ENCODE measurements at regions not wholly inside any gene's neighbourhood (a gene's known extent, or its start where the extent isn't known, plus 50 kb on each side); places are given as distances from the start of the nearest gene placed in this dataset.

DNA sequence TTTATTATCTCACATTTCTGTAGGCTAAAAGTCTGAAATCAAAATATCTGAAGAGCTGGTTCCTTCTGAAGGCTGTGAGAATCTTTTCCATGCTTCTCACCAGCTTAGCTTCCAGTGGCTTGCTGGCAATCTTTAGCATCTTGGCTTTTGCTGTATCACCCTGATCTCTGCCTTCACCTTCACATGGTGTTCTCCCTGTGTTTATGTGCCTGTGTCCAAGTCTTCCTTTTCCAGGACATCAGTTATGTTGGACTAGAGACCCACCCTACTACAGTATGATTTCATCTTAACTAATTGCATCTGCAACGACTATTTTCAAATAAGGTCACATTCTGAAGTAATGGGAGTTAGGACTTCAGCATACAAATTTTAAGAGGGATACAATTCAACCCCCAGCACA lies 772.3 kb upstream of the ADAMTS5 start:
- TF ChIP-seq, protein P1, sequence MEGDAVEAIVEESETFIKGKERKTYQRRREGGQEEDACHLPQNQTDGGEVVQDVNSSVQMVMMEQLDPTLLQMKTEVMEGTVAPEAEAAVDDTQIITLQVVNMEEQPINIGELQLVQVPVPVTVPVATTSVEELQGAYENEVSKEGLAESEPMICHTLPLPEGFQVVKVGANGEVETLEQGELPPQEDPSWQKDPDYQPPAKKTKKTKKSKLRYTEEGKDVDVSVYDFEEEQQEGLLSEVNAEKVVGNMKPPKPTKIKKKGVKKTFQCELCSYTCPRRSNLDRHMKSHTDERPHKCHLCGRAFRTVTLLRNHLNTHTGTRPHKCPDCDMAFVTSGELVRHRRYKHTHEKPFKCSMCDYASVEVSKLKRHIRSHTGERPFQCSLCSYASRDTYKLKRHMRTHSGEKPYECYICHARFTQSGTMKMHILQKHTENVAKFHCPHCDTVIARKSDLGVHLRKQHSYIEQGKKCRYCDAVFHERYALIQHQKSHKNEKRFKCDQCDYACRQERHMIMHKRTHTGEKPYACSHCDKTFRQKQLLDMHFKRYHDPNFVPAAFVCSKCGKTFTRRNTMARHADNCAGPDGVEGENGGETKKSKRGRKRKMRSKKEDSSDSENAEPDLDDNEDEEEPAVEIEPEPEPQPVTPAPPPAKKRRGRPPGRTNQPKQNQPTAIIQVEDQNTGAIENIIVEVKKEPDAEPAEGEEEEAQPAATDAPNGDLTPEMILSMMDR (IDR thresholded peaks at IDR 0.05) = no peak
- ATAC-seq (no peak), DNase-seq (no peak)
- intact Hi-C loops (cut with DNase I) = no loop called here
- H3K4me1 ChIP-seq = no peaks in the 10 kb centered on the region
- H3K36me3 ChIP-seq = no peaks in the 10 kb centered on the region
- H3K4me3 ChIP-seq = no peak overlapping the region
- peaks cover 0 to 6% of the 10 kb centered on the region in 2 donors for H3K9me3 ChIP-seq
- no peaks in the 10 kb centered on the region for H3K27me3 ChIP-seq
- H3K27ac ChIP-seq = no peak overlapping the region

DNA sequence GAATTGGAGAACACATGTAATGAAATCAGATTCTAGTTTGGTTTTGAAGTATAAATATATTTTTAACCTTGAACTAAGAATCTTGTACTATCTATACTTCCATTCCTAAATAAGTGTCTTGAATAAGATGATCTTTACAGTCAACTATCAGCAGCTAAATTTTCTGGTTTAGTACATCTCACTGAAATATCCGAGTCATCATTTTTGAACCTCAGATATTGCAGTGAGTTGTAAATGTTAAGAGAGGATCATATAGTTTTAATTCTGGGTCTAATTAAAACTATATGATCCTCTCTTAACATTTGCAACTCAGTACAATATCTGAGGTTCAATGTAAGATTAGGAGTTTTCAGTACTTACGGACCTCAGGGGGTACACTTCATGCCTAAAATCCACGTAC lies 768.8 kb upstream of the ADAMTS5 start:
- H3K9me3 ChIP-seq = peaks cover 0 to 6% of the 10 kb centered on the region in 2 donors
- intact Hi-C loops (cut with DNase I) = no loop called here
- DNase-seq (no peak), ATAC-seq (no peak)
- TF ChIP-seq, protein P1 (IDR thresholded peaks at IDR 0.05) = no peak
- H3K4me3 ChIP-seq = no peak overlapping the region
- H3K4me1 ChIP-seq = no peaks in the 10 kb centered on the region
- no peaks in the 10 kb centered on the region for H3K27me3 ChIP-seq
- H3K36me3 ChIP-seq = no peaks in the 10 kb centered on the region
- no peak overlapping the region for H3K27ac ChIP-seq

GRCh38 chr21:27734146-27734545 lies 767.3 kb upstream of the ADAMTS5 start:
- Histone ChIP-seq H3K9me3 (peaks cover 0 to 6% of the 10 kb centered on the region in 2 donors), H3K27ac (no peak overlapping the region), H3K27me3 (no peaks in the 10 kb centered on the region), H3K4me1 (no peaks in the 10 kb centered on the region), H3K4me3 (no peak overlapping the region), H3K36me3 (no peaks in the 10 kb centered on the region)
- DNase-seq = peak in 1 of 4 donors; percentile 23
- intact Hi-C loops (cut with DNase I) = no loop called here
- ATAC-seq = no peak
- TF ChIP-seq, protein P1 (IDR thresholded peaks at IDR 0.05) = no peak

DNA sequence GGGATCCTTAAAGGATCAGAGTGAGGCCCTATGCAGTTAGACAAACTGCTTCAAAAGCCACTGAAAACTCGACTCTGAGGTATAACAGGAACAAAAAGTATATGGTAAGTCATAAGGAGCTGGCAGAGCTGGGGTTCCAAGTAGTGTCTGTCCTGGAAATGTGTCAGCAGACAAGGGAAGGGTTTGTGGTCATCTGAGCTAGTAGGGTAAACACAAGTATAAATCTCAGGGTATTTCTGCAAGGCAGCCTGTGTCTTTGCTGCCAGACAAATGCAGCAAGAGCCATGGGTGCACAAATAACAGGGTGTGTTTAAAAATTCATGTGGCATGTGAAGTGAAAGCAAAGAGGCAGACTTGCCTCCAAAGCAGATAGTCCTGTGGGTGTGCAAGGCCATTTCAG lies 759.0 kb upstream of the ADAMTS5 start:
- intact Hi-C loops (cut with DNase I) = no loop called here

DNA sequence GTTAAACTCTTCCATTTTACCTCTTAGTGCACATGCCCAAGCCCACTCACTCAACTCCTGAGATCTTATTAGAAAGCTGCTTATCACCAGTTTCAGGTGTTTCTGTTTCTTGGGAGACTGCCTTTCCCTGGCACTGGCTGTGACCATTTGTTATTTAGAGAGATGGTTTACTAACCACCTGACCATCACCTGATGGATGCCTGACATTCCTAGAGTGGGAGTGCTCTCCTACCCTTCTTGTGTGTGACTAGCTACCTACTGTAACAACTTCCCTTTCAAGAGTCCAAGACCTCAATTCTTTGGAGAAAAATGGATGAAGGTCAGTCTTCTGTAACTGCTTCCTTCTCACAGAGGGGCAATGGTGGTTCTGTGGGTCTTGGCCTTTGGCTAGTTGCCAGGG lies 755.2 kb upstream of the ADAMTS5 start:
- ATAC-seq = peak; percentile 66
- H3K27ac ChIP-seq = no peak overlapping the region

More for the DNA sequence above, 759.0 kb upstream of the ADAMTS5 start:
- Histone ChIP-seq H3K4me3 (no peak overlapping the region), H3K27ac (no peak overlapping the region), H3K9me3 (peaks cover 0 to 4% of the 10 kb centered on the region in 2 donors), H3K36me3 (no peaks in the 10 kb centered on the region), H3K4me1 (no peaks in the 10 kb centered on the region), H3K27me3 (no peaks in the 10 kb centered on the region)
- TF ChIP-seq, protein P1 (IDR thresholded peaks at IDR 0.05) = no peak
- DNase-seq (no peak), ATAC-seq (peak; percentile 48)

More for the DNA sequence above, 755.2 kb upstream of the ADAMTS5 start:
- intact Hi-C loops (cut with DNase I) = no loop called here
- no peaks in the 10 kb centered on the region for H3K4me1 ChIP-seq
- peaks cover 0 to 4% of the 10 kb centered on the region in 2 donors for H3K9me3 ChIP-seq
- H3K4me3 ChIP-seq = no peak overlapping the region
- TF ChIP-seq, protein P1 (IDR thresholded peaks at IDR 0.05) = no peak
- H3K27me3 ChIP-seq = no peaks in the 10 kb centered on the region
- no peaks in the 10 kb centered on the region for H3K36me3 ChIP-seq
- DNase-seq = no peak

Data from left lung (tissue), 4 donors.